IMR-90 (cell line): ENCODE measurements at regions not wholly inside any gene's neighbourhood (a gene's known extent, or its start where the extent isn't known, plus 50 kb on each side); places are given as distances from the start of the nearest gene placed in this dataset.

Experiments
- ATAC-seq: fragments of 200-7000 bp; cut with Tn5 transposase; 2 replicates; pipeline ENCODE4 v1.9.1; 2020; ENCODE audit warnings: low read depth, mild to moderate bottlenecking, moderate library complexity
- BruUV-seq: library from RNA; stranded (reverse); fragments of 400-500 nt; replicated peaks from 2 replicates; lab custom pipeline; 2021; lab: Mats Ljungman, UMichigan
- CTCF ChIA-PET: fragments of 300-600 bp; formaldehyde crosslinking; extraction: SDS; loops from one replicate; lab custom pipeline; 2021; ENCODE audit warnings: antibody characterized with exemption; lab: Yijun Ruan, JAX
- POLR2A ChIA-PET: fragments of 300-600 bp; sonication (Branson Sonifier 250); formaldehyde crosslinking; loops from one replicate; lab custom pipeline; 2022; ENCODE audit warnings: antibody characterized with exemption; ENCODE audit not compliant: unreplicated experiment; lab: Charles Lee
- DNase-seq: peaks from one replicate; pipeline ENCODE4 v3.0.0; 2013
- H2AFZ ChIP-seq: replicated peaks from 2 replicates; pipeline ENCODE3; 2013; ENCODE audit warnings: low read length, mild to moderate bottlenecking; ENCODE audit not compliant: poor library complexity
- H2AK5ac ChIP-seq: 2 replicates; pipeline ENCODE4 v1.6.1; 2013; ENCODE audit warnings: low read depth, low read length, inconsistent platforms
- H2AK9ac ChIP-seq: replicated peaks from 2 replicates; pipeline ENCODE3; 2013; ENCODE audit warnings: mild to moderate bottlenecking, low read depth, low read length, moderate library complexity; ENCODE audit not compliant: poor library complexity
- H2BK120ac ChIP-seq: 2 replicates; pipeline ENCODE4 v1.6.1; 2013; ENCODE audit warnings: low read depth, low read length, inconsistent platforms
- H2BK15ac ChIP-seq: 3 replicates; pipeline ENCODE4 v1.6.1; 2013; ENCODE audit warnings: low read depth, low read length, inconsistent platforms
- H2BK20ac ChIP-seq: 2 replicates; pipeline ENCODE4 v1.6.1; 2013; ENCODE audit warnings: low read depth, mild to moderate bottlenecking, inconsistent platforms, low read length, moderate library complexity
- H2BK5ac ChIP-seq: 2 replicates; pipeline ENCODE4 v1.6.1; 2013; ENCODE audit warnings: mild to moderate bottlenecking, low read depth, low read length, inconsistent platforms; ENCODE audit not compliant: poor library complexity, severe bottlenecking
- H3K14ac ChIP-seq: replicated peaks from 2 replicates; pipeline ENCODE4 v1.6.1; 2013; ENCODE audit warnings: low read depth, low read length, inconsistent platforms
- H3K18ac ChIP-seq: 2 replicates; pipeline ENCODE4 v1.6.1; 2013; ENCODE audit warnings: low read depth, low read length, control low read depth
- H3K23ac ChIP-seq: 2 replicates; pipeline ENCODE4 v1.6.1; 2013; ENCODE audit warnings: low read depth, low read length, inconsistent platforms
- H3K27ac ChIP-seq: 2 replicates; pipeline ENCODE4 v1.5.1; 2013; ENCODE audit warnings: mild to moderate bottlenecking, control low read depth, low read length; ENCODE audit not compliant: insufficient read depth
- H3K27me3 ChIP-seq: 2 replicates; pipeline ENCODE4 v1.6.1; 2013; ENCODE audit warnings: low read length; ENCODE audit not compliant: control insufficient read depth, insufficient read depth
- H3K36me3 ChIP-seq: 2 replicates; pipeline ENCODE4 v1.6.1; 2013; ENCODE audit warnings: low read length, mixed read lengths; ENCODE audit not compliant: control insufficient read depth, insufficient read depth
- H3K4ac ChIP-seq: 2 replicates; pipeline ENCODE4 v1.6.1; 2013; ENCODE audit warnings: low read depth, low read length, inconsistent platforms
- H3K4me1 ChIP-seq: 2 replicates; pipeline ENCODE4 v1.6.1; 2013; ENCODE audit warnings: low read length, mixed read lengths; ENCODE audit not compliant: control insufficient read depth, insufficient read depth
- H3K4me2 ChIP-seq: 2 replicates; pipeline ENCODE4 v1.6.1; 2013; ENCODE audit warnings: low read depth, mild to moderate bottlenecking, control low read depth, low read length, moderate library complexity
- H3K4me3 ChIP-seq: 2 replicates; pipeline ENCODE4 v1.5.1; 2013; ENCODE audit warnings: low read depth, mild to moderate bottlenecking, control low read depth, low read length, moderate library complexity; ENCODE audit not compliant: insufficient read depth
- H3K56ac ChIP-seq: 2 replicates; pipeline ENCODE4 v1.6.1; 2013; ENCODE audit warnings: low read length, inconsistent platforms; ENCODE audit not compliant: insufficient read depth; ENCODE audit errors: extremely low read depth
- H3K79me1 ChIP-seq, 2 experiments: 2 replicates each; pipeline ENCODE4 v1.6.1; 2013; ENCODE audit warnings: low read length in 2 of 2, inconsistent platforms in 1 of 2, low read depth in 1 of 2
- H3K9ac ChIP-seq: 2 replicates; pipeline ENCODE4 v1.6.1; 2013; ENCODE audit warnings: low read depth, low read length, control low read depth
- H3K9me1 ChIP-seq: 2 replicates; pipeline ENCODE4 v1.6.1; 2013; ENCODE audit warnings: low read length, inconsistent platforms; ENCODE audit not compliant: insufficient read depth
- H3K9me3 ChIP-seq: 2 replicates; pipeline ENCODE4 v1.6.1; 2013; ENCODE audit warnings: low read length; ENCODE audit not compliant: control insufficient read depth, insufficient read depth
- H4K20me1 ChIP-seq: 2 replicates; pipeline ENCODE4 v1.6.1; 2013; ENCODE audit warnings: low read length, inconsistent platforms; ENCODE audit not compliant: insufficient read depth
- H4K5ac ChIP-seq: 2 replicates; pipeline ENCODE4 v1.6.1; 2013; ENCODE audit warnings: mild to moderate bottlenecking, low read depth, low read length, control low read depth
- H4K8ac ChIP-seq, 2 experiments: 2 replicates each; pipeline ENCODE4 v1.6.1; 2013; ENCODE audit warnings: low read depth in 2 of 2, low read length in 2 of 2, control low read depth in 1 of 2, inconsistent platforms in 1 of 2
- H4K91ac ChIP-seq: 2 replicates; pipeline ENCODE4 v1.6.1; 2013; ENCODE audit warnings: low read depth, low read length, inconsistent platforms; ENCODE audit not compliant: insufficient read depth
- BHLHE40 ChIP-seq: fragments of 150-350 bp; IDR thresholded peaks from 2 replicates; pipeline ENCODE4 v1.6.1; 2016; ENCODE audit warnings: mild to moderate bottlenecking, low read depth, low read length
- CEBPB ChIP-seq: IDR thresholded peaks from 2 replicates; pipeline ENCODE4 v1.6.1; 2012; ENCODE audit warnings: low read depth, low read length, improper control_type of control experiment
- MAFK ChIP-seq: IDR thresholded peaks from 2 replicates; pipeline ENCODE4 v1.6.1; 2012; ENCODE audit warnings: low read depth, low read length, improper control_type of control experiment
- MAZ ChIP-seq: IDR thresholded peaks from 2 replicates; pipeline ENCODE4 v1.6.1; 2012; ENCODE audit warnings: low read depth, mild to moderate bottlenecking, low read length, improper control_type of control experiment, moderate library complexity, borderline replicate concordance
- NFE2L2 ChIP-seq: fragments of 150-350 bp; IDR thresholded peaks from 2 replicates; pipeline ENCODE4 v1.6.1; 2016; ENCODE audit warnings: low read depth, mild to moderate bottlenecking, low read length
- RAD21 ChIP-seq: IDR thresholded peaks from 2 replicates; pipeline ENCODE4 v1.6.1; 2012; ENCODE audit warnings: low read length, improper control_type of control experiment
- RCOR1 ChIP-seq: IDR thresholded peaks from 2 replicates; pipeline ENCODE4 v1.6.1; 2012; ENCODE audit warnings: mild to moderate bottlenecking, low read length, improper control_type of control experiment; ENCODE audit not compliant: insufficient replicate concordance
- RFX5 ChIP-seq: IDR thresholded peaks from 2 replicates; pipeline ENCODE4 v1.8.0; 2012; ENCODE audit warnings: low read depth, mild to moderate bottlenecking, low read length, moderate library complexity
- WGBS, 2 experiments: methylation state at CpG; one replicate each; pipeline versions ENCODE4 v1.1.5 to v1.1.7; 2013; ENCODE audit warnings: missing lambda C conversion rate in 2 of 2; ENCODE audit not compliant: insufficient read length in 1 of 2; ENCODE audit errors: extremely low coverage in 2 of 2; 5-methylcytosine and 5-hydroxymethylcytosine counted together
- dilution Hi-C: fragments of 300-500 bp; cut with HindIII; formaldehyde crosslinking; loops from one replicate; pipeline ENCODE4 v1.14.3; 2018; ENCODE audit warnings: low sequenced_read_pairs; ENCODE audit not compliant: unreplicated experiment
- in situ Hi-C: fragments of 300-500 bp; cut with MboI; formaldehyde crosslinking; loops from 3 replicates; pipeline ENCODE4 v1.14.3; 2019; ENCODE audit warnings: low sequenced_read_pairs, inconsistent platforms, mixed read lengths
- intact Hi-C: fragments of 100-400 bp; cut with micrococcal nuclease; formaldehyde crosslinking; loops from 2 replicates; pipeline ENCODE4 v1.10.0; 2022
- TF ChIP-seq, protein P1 (sequence below): fragments of 150-350 bp; IDR thresholded peaks from 2 replicates; pipeline ENCODE4 v1.6.1; 2017; ENCODE audit warnings: mild to moderate bottlenecking, antibody characterized with exemption, low read length, low read depth
- TF ChIP-seq, protein P2 (sequence below): fragments of 150-350 bp; IDR thresholded peaks from 2 replicates; pipeline ENCODE4 v1.6.1; 2016; ENCODE audit warnings: low read depth, mild to moderate bottlenecking, low read length, moderate library complexity, borderline replicate concordance
- TF ChIP-seq, protein P3 (sequence below): conservative IDR thresholded peaks from 2 replicates; pipeline ENCODE4 v1.5.1; 2012; ENCODE audit warnings: mild to moderate bottlenecking, low read depth, low read length, improper control_type of control experiment

DNA sequence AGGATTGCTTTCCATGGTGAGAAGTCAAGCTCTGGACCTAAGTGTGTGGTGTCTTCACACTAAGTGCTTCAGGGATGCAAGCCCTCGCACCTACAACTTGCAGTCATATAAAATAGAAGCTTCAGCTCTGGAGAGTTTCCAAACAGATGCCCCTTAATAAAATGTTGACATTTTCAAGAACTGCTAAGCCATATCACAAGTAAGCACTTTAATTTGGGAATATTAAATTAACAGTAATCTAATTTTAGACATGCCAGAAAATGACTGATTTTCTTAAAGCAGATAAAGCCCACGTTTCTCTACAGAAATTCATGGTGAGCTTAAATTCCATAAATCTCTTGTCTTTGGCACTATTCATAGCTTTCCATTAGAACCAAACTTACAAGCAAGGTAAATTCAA lies 600.1 kb upstream of the FLRT2 start:
- Histone ChIP-seq H3K9me3 (no peaks in the 10 kb centered on the region), H4K20me1 (no peaks in the 10 kb centered on the region), H3K27ac (no peak overlapping the region), H3K79me1 (no peaks in the 10 kb centered on the region), H3K9ac (no peak overlapping the region), H2BK120ac (no peak overlapping the region), H2AFZ (no peak overlapping the region), H2BK15ac (no peak overlapping the region), H3K4me3 (no peak overlapping the region), H3K4me2 (no peak overlapping the region), H3K36me3 (no peaks in the 10 kb centered on the region), H3K18ac (no peak overlapping the region), H3K4me1 (no peaks in the 10 kb centered on the region), H3K9me1 (no peaks in the 10 kb centered on the region), H3K4ac (no peak overlapping the region), H3K14ac (no peak overlapping the region), H4K91ac (no peak overlapping the region), H3K23ac (no peak overlapping the region), H4K8ac (no peak overlapping the region), H2BK5ac (no peak overlapping the region), H3K27me3 (no peaks in the 10 kb centered on the region), H2BK20ac (no peak overlapping the region), H4K5ac (no peak overlapping the region), H3K56ac (no peak overlapping the region), H2AK5ac (no peak overlapping the region), H2AK9ac (no peak overlapping the region)
- DNase-seq (no peak), ATAC-seq (no peak)
- CTCF ChIA-PET, result interaction anchor here (0.5 kb wide), 1 partner anchor 255 kb away, joined by 3 read pairs; no protein-coding TSS in a partner anchor
- dilution Hi-C loops, result no loop called here
- no CpG with 5 or more reads among the region's 2 CpGs for WGBS, 2 experiments
- TF ChIP-seq, protein P1, sequence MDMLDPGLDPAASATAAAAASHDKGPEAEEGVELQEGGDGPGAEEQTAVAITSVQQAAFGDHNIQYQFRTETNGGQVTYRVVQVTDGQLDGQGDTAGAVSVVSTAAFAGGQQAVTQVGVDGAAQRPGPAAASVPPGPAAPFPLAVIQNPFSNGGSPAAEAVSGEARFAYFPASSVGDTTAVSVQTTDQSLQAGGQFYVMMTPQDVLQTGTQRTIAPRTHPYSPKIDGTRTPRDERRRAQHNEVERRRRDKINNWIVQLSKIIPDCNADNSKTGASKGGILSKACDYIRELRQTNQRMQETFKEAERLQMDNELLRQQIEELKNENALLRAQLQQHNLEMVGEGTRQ, result no peak
- TF ChIP-seq, protein P2, sequence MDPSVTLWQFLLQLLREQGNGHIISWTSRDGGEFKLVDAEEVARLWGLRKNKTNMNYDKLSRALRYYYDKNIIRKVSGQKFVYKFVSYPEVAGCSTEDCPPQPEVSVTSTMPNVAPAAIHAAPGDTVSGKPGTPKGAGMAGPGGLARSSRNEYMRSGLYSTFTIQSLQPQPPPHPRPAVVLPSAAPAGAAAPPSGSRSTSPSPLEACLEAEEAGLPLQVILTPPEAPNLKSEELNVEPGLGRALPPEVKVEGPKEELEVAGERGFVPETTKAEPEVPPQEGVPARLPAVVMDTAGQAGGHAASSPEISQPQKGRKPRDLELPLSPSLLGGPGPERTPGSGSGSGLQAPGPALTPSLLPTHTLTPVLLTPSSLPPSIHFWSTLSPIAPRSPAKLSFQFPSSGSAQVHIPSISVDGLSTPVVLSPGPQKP, result no peak
- TF ChIP-seq NFE2L2, result no peak
- no peak for TF ChIP-seq MAZ
- no peak for TF ChIP-seq MAFK
- no peak for TF ChIP-seq BHLHE40
- TF ChIP-seq RCOR1, result no peak
- no peak for TF ChIP-seq RAD21
- TF ChIP-seq CEBPB, result no peak
- TF ChIP-seq RFX5, result no peak
- TF ChIP-seq, protein P3, sequence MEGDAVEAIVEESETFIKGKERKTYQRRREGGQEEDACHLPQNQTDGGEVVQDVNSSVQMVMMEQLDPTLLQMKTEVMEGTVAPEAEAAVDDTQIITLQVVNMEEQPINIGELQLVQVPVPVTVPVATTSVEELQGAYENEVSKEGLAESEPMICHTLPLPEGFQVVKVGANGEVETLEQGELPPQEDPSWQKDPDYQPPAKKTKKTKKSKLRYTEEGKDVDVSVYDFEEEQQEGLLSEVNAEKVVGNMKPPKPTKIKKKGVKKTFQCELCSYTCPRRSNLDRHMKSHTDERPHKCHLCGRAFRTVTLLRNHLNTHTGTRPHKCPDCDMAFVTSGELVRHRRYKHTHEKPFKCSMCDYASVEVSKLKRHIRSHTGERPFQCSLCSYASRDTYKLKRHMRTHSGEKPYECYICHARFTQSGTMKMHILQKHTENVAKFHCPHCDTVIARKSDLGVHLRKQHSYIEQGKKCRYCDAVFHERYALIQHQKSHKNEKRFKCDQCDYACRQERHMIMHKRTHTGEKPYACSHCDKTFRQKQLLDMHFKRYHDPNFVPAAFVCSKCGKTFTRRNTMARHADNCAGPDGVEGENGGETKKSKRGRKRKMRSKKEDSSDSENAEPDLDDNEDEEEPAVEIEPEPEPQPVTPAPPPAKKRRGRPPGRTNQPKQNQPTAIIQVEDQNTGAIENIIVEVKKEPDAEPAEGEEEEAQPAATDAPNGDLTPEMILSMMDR, result no peak
- POLR2A ChIA-PET, result no interaction called here
- intact Hi-C loops, result loop anchor here (10.0 kb wide), 1 partner anchor 595 kb away; no protein-coding TSS in a partner anchor
- in situ Hi-C loops, result no loop called here
- no TSS peak for BruUV-seq
